ENCODE measurements at regions not wholly inside any gene's neighbourhood (a gene's known extent, or its start where the extent isn't known, plus 50 kb on each side); places are given as distances from the start of the nearest gene placed in this dataset.

- DNase-seq, result no peak
These were observed 145.8 kb downstream of the DNAJB6 start for GRCh38 chr7:157482517-157483087.

GRCh38 chr7:157483515-157483914 is 146.7 kb downstream of the DNAJB6 start:
- DNase-seq, result no peak

DNA sequence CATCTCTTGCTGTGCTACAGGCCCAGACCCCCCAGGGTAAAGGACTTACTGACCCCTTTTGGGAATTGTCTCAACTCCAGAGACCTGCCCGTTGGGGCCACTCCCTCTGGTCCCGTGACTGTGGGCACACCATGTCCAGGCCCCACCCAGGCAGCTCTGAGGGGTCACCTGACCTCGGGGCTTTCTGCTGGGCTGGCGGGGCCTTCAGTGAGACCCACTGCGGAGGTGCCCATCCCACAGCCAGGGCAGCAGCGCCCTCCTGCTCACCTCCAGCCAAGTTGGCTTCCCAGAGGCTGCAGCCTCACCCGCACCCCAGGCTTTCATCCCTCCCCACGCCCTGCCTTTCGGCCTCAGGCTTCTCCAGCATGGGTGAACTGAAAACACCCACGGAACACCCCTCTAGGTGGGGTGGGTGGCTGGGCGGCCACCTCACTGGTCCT is 147.2 kb downstream of the DNAJB6 start:
- DNase-seq, result no peak

DNA sequence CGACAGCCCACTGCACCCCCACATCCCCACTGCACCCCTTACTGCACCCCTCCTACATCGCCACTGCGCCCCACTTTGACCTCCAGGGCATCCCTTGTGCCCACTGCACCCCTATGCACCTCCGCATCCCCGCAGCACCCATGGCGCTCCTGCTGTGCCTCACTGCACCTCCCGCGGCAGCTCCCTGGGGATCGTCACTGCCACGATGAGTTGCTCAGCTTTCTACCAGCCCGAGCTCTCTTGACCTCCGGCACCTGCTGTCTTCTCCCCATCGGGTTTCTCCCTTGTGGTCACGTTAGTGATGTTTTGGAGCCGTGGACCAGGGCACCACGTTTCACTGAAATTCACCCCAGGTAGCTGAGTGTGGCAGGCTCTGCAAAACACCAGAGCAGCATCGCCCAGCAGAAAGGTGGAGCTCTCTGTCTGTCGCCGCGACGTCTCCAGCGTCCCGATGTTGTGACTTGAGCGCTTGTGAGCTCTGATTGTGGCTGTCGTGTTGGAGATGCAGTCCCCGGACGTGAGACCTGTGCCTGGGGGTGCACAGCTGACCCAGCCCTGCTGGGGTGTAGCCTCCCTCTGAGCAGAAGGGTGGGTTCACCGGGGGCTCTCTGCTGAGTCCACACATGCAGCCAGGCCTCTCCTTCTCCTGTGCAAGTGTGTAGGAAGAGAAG is 147.7 kb downstream of the DNAJB6 start:
- DNase-seq, result no peak

GRCh38 chr7:157485361-157485831 is 148.6 kb downstream of the DNAJB6 start:
- DNase-seq, result no peak

- DNase-seq, result no peak
These were observed 149.4 kb downstream of the DNAJB6 start for GRCh38 chr7:157486007-157486755.

GRCh38 chr7:157487046-157487770 is 150.4 kb downstream of the DNAJB6 start:
- no peak for DNase-seq

DNA sequence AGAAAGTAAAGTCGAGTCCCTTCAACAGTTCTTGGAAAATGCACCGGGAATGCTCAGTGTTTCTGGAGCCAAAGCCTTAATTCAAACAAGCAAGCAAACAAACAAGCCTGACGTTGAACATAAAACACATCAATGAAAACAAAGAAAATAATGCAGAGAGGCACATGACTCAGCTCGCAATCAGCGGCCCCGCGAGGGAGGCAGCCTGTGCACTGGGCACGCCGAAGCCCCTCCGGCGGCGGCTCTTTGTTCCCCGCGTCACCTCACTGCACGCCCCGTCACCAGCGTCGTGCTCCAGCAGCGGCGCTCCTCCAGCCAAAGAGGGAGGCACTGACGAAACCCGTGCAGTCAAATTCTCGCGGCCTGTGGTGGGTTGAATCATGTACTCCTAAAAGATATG is 151.5 kb downstream of the DNAJB6 start:
- DNase-seq, result no peak

DNA sequence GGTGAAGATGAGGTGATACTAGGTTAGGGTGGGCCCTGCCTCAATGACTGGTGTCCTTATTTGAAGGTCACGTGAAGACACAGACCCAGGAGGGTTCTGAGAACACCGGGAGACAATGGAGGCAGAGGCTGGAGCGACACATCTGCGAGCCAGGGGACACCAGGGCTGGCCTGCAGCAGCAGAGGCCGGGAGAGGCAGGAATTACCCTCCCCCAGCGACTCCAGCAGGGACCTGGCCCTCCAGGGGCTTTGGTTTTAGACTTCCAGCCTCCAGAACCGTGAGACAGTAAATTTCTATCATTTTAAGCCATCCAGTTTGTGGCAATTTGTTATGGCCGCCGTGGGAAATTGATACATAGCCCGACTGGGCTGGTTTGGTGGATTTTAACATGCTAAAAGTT is 152.2 kb downstream of the DNAJB6 start:
- DNase-seq, result no peak

All from CD4-positive, alpha-beta T cell treated with Interleukin-4 for 4 hours (primary cell).